HEK293 (cell line): ENCODE measurements at regions not wholly inside any gene's neighbourhood (a gene's known extent, or its start where the extent isn't known, plus 50 kb on each side); places are given as distances from the start of the nearest gene placed in this dataset.
A peak's percentile ranks its signal among the peaks of the same experiment; 100 is the strongest.

Experiments
- CTCF ChIA-PET: fragments of 350-600 bp; formaldehyde crosslinking; extraction: SDS; loops from one replicate; lab custom pipeline; 2021; ENCODE audit warnings: antibody characterized with exemption; lab: Yijun Ruan, JAX
- POLR2A ChIA-PET: fragments of 300-600 bp; formaldehyde crosslinking; extraction: SDS; loops from one replicate; lab custom pipeline; 2020; ENCODE audit warnings: antibody characterized with exemption, inconsistent platforms; lab: Yijun Ruan, JAX
- H3K27ac ChIP-seq: fragments of 200-500 bp; sonication (Bioruptor generic); 2 replicates; pipeline ENCODE4 v1.5.1; 2014; ENCODE audit warnings: low read depth, low read length, control low read depth, inconsistent platforms; ENCODE audit errors: extremely low read depth
- H3K36me3 ChIP-seq, 2 experiments: fragments of 200-500 bp in 1 of 2; sonication (Bioruptor generic) in 1 of 2; 1 replicate in 1 of 2; 2 replicates in 1 of 2; pipeline ENCODE4 v1.5.1; 2014 to 2017; ENCODE audit warnings: inconsistent platforms in 2 of 2, low read length in 2 of 2; ENCODE audit not compliant: control insufficient read depth in 2 of 2, insufficient read depth in 1 of 2
- H3K4me1 ChIP-seq: fragments of 200-500 bp; sonication (Bioruptor generic); 2 replicates; pipeline ENCODE4 v1.5.1; 2014; ENCODE audit warnings: mild to moderate bottlenecking, low read length, inconsistent platforms; ENCODE audit not compliant: control insufficient read depth, insufficient read depth
- H3K4me3 ChIP-seq: 2 replicates; pipeline ENCODE4 v1.5.1; 2011; ENCODE audit warnings: low read depth, mild to moderate bottlenecking, control low read depth, low read length, moderate library complexity
- H3K9me3 ChIP-seq: fragments of 200-500 bp; sonication (Bioruptor generic); 2 replicates; pipeline ENCODE4 v1.5.1; 2014; ENCODE audit warnings: low read depth, low read length, inconsistent platforms; ENCODE audit not compliant: control insufficient read depth, insufficient read depth
- KLF7 ChIP-seq: fragments of 450-650 bp; formaldehyde crosslinking; IDR thresholded peaks from 2 replicates; pipeline ENCODE4 v1.5.1; 2016; ENCODE audit warnings: missing biosample characterization, missing genetic modification characterization, borderline replicate concordance
- KLF8 ChIP-seq: fragments of 450-650 bp; formaldehyde crosslinking; IDR thresholded peaks from 2 replicates; pipeline ENCODE4 v1.5.1; 2016; ENCODE audit warnings: missing biosample characterization, missing genetic modification characterization
- SP7 ChIP-seq: fragments of 450-650 bp; formaldehyde crosslinking; IDR thresholded peaks from 2 replicates; pipeline ENCODE4 v1.5.1; 2016; ENCODE audit warnings: missing biosample characterization, missing genetic modification characterization
- ZBTB1 ChIP-seq: fragments of 450-650 bp; formaldehyde crosslinking; IDR thresholded peaks from 2 replicates; pipeline ENCODE4 v1.5.1; 2016; ENCODE audit warnings: missing biosample characterization, missing genetic modification characterization
- ZIC2 ChIP-seq: fragments of 450-650 bp; formaldehyde crosslinking; IDR thresholded peaks from 2 replicates; pipeline ENCODE4 v1.5.1; 2016; ENCODE audit warnings: missing biosample characterization, missing genetic modification characterization
- ZNF132 ChIP-seq: fragments of 450-650 bp; formaldehyde crosslinking; IDR thresholded peaks from 2 replicates; pipeline ENCODE4 v1.5.1; 2017; ENCODE audit warnings: missing biosample characterization, missing genetic modification characterization, borderline replicate concordance
- ZNF324 ChIP-seq: fragments of 450-650 bp; formaldehyde crosslinking; IDR thresholded peaks from 2 replicates; pipeline ENCODE4 v1.5.1; 2016; ENCODE audit warnings: missing biosample characterization, missing genetic modification characterization
- ZNF341 ChIP-seq: fragments of 450-650 bp; formaldehyde crosslinking; IDR thresholded peaks from 2 replicates; pipeline ENCODE4; 2016; ENCODE audit warnings: low read depth, missing biosample characterization, missing genetic modification characterization
- ZNF391 ChIP-seq: fragments of 450-650 bp; formaldehyde crosslinking; IDR thresholded peaks from 2 replicates; pipeline ENCODE4 v1.5.1; 2016; ENCODE audit warnings: low read depth, missing biosample characterization, missing genetic modification characterization, borderline replicate concordance
- ZNF404 ChIP-seq: fragments of 450-650 bp; formaldehyde crosslinking; IDR thresholded peaks from 2 replicates; pipeline ENCODE4 v1.5.1; 2017; ENCODE audit warnings: missing biosample characterization, missing genetic modification characterization
- ZNF777 ChIP-seq: fragments of 450-650 bp; formaldehyde crosslinking; IDR thresholded peaks from 2 replicates; pipeline ENCODE4 v1.5.1; 2017; ENCODE audit warnings: missing biosample characterization, missing genetic modification characterization, borderline replicate concordance
- ZNF830 ChIP-seq: fragments of 450-650 bp; IDR thresholded peaks from 2 replicates; pipeline ENCODE4 v1.5.0; 2018; ENCODE audit warnings: missing biosample characterization, missing genetic modification characterization, low read depth, mild to moderate bottlenecking, moderate library complexity
- ZNF837 ChIP-seq: fragments of 450-650 bp; formaldehyde crosslinking; IDR thresholded peaks from 2 replicates; pipeline ENCODE4 v1.5.1; 2016; ENCODE audit warnings: missing biosample characterization, missing genetic modification characterization
- TF ChIP-seq, protein P1 (sequence below): fragments of 450-650 bp; formaldehyde crosslinking; IDR thresholded peaks from 2 replicates; pipeline ENCODE4 v1.5.1; 2017; ENCODE audit warnings: missing biosample characterization, missing genetic modification characterization
- TF ChIP-seq, protein P2 (sequence below): fragments of 450-650 bp; formaldehyde crosslinking; IDR thresholded peaks from 2 replicates; pipeline ENCODE4 v1.5.1; 2016; ENCODE audit warnings: missing biosample characterization, missing genetic modification characterization
- TF ChIP-seq, protein P3 (sequence below): fragments of 450-650 bp; formaldehyde crosslinking; IDR thresholded peaks from 2 replicates; pipeline ENCODE4 v1.5.1; 2016; ENCODE audit warnings: missing biosample characterization, missing genetic modification characterization
- TF ChIP-seq, protein P4 (sequence below): fragments of 450-650 bp; formaldehyde crosslinking; IDR thresholded peaks from 2 replicates; pipeline ENCODE4 v1.5.1; 2016; ENCODE audit warnings: missing biosample characterization, missing genetic modification characterization
- TF ChIP-seq, protein P5 (sequence below): fragments of 450-650 bp; formaldehyde crosslinking; IDR thresholded peaks from 2 replicates; pipeline ENCODE4 v1.5.1; 2017; ENCODE audit warnings: missing biosample characterization, missing genetic modification characterization
- TF ChIP-seq, protein P6 (sequence below): fragments of 450-650 bp; formaldehyde crosslinking; IDR thresholded peaks from 2 replicates; pipeline ENCODE4 v1.5.1; 2016; ENCODE audit warnings: missing biosample characterization, missing genetic modification characterization
- TF ChIP-seq, protein P7 (sequence below): fragments of 450-650 bp; formaldehyde crosslinking; IDR thresholded peaks from 2 replicates; pipeline ENCODE4 v1.5.1; 2016; ENCODE audit warnings: missing biosample characterization, missing genetic modification characterization

DNA sequence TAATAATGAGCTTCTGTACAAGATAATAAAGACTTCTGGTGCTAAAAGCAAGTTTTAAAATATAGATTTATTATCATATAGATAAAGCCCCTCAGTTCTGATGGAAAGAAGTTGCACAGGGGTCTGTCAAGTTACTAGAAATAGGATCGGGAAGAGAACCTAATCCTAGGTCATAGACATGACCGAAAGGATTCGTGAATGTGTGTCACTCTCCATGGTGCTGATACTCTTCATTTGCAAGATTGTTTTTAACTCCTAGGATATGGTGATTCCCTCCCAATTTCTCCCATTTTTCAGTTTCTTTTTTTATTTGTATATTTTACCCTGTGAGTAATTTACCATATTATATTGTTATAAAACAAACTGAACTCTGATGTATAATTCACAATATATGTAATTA, 58.9 kb upstream of the CTNNA2 start:
- TF ChIP-seq, protein P1, sequence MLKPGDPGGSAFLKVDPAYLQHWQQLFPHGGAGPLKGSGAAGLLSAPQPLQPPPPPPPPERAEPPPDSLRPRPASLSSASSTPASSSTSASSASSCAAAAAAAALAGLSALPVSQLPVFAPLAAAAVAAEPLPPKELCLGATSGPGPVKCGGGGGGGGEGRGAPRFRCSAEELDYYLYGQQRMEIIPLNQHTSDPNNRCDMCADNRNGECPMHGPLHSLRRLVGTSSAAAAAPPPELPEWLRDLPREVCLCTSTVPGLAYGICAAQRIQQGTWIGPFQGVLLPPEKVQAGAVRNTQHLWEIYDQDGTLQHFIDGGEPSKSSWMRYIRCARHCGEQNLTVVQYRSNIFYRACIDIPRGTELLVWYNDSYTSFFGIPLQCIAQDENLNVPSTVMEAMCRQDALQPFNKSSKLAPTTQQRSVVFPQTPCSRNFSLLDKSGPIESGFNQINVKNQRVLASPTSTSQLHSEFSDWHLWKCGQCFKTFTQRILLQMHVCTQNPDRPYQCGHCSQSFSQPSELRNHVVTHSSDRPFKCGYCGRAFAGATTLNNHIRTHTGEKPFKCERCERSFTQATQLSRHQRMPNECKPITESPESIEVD, result no peak
- TF ChIP-seq, protein P2, sequence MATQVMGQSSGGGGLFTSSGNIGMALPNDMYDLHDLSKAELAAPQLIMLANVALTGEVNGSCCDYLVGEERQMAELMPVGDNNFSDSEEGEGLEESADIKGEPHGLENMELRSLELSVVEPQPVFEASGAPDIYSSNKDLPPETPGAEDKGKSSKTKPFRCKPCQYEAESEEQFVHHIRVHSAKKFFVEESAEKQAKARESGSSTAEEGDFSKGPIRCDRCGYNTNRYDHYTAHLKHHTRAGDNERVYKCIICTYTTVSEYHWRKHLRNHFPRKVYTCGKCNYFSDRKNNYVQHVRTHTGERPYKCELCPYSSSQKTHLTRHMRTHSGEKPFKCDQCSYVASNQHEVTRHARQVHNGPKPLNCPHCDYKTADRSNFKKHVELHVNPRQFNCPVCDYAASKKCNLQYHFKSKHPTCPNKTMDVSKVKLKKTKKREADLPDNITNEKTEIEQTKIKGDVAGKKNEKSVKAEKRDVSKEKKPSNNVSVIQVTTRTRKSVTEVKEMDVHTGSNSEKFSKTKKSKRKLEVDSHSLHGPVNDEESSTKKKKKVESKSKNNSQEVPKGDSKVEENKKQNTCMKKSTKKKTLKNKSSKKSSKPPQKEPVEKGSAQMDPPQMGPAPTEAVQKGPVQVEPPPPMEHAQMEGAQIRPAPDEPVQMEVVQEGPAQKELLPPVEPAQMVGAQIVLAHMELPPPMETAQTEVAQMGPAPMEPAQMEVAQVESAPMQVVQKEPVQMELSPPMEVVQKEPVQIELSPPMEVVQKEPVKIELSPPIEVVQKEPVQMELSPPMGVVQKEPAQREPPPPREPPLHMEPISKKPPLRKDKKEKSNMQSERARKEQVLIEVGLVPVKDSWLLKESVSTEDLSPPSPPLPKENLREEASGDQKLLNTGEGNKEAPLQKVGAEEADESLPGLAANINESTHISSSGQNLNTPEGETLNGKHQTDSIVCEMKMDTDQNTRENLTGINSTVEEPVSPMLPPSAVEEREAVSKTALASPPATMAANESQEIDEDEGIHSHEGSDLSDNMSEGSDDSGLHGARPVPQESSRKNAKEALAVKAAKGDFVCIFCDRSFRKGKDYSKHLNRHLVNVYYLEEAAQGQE (tag by site-specific recombination), result peak; percentile 83
- CTCF ChIA-PET, result no interaction called here
- no peaks in the 10 kb centered on the region for H3K4me1 ChIP-seq
- no peak overlapping the region for H3K27ac ChIP-seq
- POLR2A ChIA-PET, result no interaction called here
- H3K36me3 ChIP-seq, result no peaks in the 10 kb centered on the region
- no peaks in the 10 kb centered on the region for H3K9me3 ChIP-seq
- no peak overlapping the region for H3K4me3 ChIP-seq

DNA sequence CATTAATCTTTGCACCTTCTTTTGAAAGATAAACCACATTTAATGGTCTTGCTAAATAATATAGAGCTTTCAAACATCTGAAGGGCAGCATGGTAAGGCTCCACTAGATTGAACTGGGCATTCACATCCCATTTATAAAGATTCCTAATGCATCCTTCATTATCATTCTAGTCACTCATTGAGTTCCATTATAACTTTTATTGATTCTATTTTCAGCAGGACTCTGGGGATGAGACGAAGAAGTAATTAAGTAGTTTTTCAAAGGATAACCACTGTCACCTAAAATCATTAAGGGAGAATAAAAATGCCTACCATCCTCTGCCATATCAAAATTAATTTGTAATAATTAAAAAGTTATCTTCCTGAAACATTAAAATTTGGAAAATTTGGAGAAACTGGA, 60.2 kb upstream of the CTNNA2 start:
- TF ChIP-seq KLF7 (tag by site-specific recombination), result no peak
- TF ChIP-seq ZNF777 (tag by site-specific recombination), result no peak
- TF ChIP-seq SP7 (tag by site-specific recombination), result no peak
- no peak for TF ChIP-seq ZNF132 (tag by site-specific recombination)
- no peak for TF ChIP-seq ZNF341
- no peak for TF ChIP-seq ZIC2 (tag by site-specific recombination)
- no peak for TF ChIP-seq ZNF324 (tag by site-specific recombination)
- TF ChIP-seq, protein P3, sequence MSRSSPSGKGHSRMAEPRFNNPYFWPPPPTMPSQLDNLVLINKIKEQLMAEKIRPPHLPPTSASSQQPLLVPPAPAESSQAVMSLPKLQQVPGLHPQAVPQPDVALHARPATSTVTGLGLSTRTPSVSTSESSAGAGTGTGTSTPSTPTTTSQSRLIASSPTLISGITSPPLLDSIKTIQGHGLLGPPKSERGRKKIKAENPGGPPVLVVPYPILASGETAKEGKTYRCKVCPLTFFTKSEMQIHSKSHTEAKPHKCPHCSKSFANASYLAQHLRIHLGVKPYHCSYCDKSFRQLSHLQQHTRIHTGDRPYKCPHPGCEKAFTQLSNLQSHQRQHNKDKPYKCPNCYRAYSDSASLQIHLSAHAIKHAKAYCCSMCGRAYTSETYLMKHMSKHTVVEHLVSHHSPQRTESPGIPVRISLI (tag by site-specific recombination), result no peak
- TF ChIP-seq ZNF830 (tag by site-specific recombination), result no peak
- TF ChIP-seq, protein P4, sequence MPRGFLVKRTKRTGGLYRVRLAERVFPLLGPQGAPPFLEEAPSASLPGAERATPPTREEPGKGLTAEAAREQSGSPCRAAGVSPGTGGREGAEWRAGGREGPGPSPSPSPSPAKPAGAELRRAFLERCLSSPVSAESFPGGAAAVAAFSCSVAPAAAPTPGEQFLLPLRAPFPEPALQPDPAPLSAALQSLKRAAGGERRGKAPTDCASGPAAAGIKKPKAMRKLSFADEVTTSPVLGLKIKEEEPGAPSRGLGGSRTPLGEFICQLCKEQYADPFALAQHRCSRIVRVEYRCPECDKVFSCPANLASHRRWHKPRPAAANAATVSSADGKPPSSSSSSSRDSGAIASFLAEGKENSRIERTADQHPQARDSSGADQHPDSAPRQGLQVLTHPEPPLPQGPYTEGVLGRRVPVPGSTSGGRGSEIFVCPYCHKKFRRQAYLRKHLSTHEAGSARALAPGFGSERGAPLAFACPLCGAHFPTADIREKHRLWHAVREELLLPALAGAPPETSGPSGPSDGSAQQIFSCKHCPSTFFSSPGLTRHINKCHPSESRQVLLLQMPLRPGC, result no peak
- TF ChIP-seq ZNF404 (tag by site-specific recombination), result no peak
- TF ChIP-seq KLF8 (tag by site-specific recombination), result no peak
- H3K9me3 ChIP-seq, result no peaks in the 10 kb centered on the region
- CTCF ChIA-PET, result no interaction called here
- POLR2A ChIA-PET, result no interaction called here
- no peak overlapping the region for H3K27ac ChIP-seq
- no peaks in the 10 kb centered on the region for H3K4me1 ChIP-seq
- H3K4me3 ChIP-seq, result no peak overlapping the region
- no peaks in the 10 kb centered on the region for H3K36me3 ChIP-seq

DNA sequence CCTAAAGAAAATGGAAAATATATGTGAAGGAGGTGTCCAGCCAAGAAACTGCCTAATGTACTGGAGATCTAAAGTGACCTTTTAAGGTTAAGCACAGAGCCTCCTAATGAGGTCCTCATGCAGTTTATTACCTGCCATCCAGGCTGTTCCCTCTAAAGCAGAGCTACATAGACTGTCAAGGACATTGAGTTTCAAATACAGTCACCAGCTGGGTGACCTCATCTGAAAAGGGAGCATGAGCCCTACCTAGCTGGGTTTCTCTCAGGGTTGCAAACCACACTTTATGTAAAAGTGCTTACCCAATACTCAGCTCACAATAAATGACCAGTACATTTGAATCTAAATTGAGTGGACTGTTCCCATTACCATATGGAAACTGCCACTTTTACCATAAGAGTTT, 65.4 kb upstream of the CTNNA2 start:
- H3K9me3 ChIP-seq, result no peaks in the 10 kb centered on the region
- no peaks in the 10 kb centered on the region for H3K36me3 ChIP-seq
- H3K4me1 ChIP-seq, result no peaks in the 10 kb centered on the region
- ChIA-PET POLR2A (no interaction called here), CTCF (no interaction called here)
- H3K4me3 ChIP-seq, result no peak overlapping the region
- no peak overlapping the region for H3K27ac ChIP-seq
- TF ChIP-seq, protein P5, sequence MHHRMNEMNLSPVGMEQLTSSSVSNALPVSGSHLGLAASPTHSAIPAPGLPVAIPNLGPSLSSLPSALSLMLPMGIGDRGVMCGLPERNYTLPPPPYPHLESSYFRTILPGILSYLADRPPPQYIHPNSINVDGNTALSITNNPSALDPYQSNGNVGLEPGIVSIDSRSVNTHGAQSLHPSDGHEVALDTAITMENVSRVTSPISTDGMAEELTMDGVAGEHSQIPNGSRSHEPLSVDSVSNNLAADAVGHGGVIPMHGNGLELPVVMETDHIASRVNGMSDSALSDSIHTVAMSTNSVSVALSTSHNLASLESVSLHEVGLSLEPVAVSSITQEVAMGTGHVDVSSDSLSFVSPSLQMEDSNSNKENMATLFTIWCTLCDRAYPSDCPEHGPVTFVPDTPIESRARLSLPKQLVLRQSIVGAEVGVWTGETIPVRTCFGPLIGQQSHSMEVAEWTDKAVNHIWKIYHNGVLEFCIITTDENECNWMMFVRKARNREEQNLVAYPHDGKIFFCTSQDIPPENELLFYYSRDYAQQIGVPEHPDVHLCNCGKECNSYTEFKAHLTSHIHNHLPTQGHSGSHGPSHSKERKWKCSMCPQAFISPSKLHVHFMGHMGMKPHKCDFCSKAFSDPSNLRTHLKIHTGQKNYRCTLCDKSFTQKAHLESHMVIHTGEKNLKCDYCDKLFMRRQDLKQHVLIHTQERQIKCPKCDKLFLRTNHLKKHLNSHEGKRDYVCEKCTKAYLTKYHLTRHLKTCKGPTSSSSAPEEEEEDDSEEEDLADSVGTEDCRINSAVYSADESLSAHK, result no peak
- TF ChIP-seq ZNF391 (tag by site-specific recombination) (no peak), ZBTB1 (tag by site-specific recombination) (no peak), ZNF837 (tag by site-specific recombination) (no peak)
- TF ChIP-seq, protein P6, sequence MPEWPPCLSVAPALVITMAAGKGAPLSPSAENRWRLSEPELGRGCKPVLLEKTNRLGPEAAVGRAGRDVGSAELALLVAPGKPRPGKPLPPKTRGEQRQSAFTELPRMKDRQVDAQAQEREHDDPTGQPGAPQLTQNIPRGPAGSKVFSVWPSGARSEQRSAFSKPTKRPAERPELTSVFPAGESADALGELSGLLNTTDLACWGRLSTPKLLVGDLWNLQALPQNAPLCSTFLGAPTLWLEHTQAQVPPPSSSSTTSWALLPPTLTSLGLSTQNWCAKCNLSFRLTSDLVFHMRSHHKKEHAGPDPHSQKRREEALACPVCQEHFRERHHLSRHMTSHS, result no peak
- TF ChIP-seq, protein P7, sequence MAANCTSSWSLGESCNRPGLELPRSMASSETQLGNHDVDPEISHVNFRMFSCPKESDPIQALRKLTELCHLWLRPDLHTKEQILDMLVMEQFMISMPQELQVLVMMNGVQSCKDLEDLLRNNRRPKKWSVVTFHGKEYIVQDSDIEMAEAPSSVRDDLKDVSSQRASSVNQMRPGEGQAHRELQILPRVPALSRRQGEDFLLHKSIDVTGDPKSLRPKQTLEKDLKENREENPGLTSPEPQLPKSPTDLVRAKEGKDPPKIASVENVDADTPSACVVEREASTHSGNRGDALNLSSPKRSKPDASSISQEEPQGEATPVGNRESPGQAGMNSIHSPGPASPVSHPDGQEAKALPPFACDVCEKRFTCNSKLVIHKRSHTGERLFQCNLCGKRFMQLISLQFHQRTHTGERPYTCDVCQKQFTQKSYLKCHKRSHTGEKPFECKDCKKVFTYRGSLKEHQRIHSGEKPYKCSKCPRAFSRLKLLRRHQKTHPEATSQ, result no peak
